Naive thymus-derived CD4-positive, alpha-beta T cell (primary cell): ENCODE measurements at regions not wholly inside any gene's neighbourhood (a gene's known extent, or its start where the extent isn't known, plus 50 kb on each side); places are given as distances from the start of the nearest gene placed in this dataset.
"Not testable (repeated sequence)": the region's sequence is repeated elsewhere in the genome, so short reads cannot be mapped to it uniquely, and the experiment has no call there.

ENCODE experiments used
- ATAC-seq: fragments of 150-1000 bp; cut with Tn5 transposase; 2 replicates; pipeline ENCODE4 v1.10.0; 2021; ENCODE audit warnings: mild to moderate bottlenecking, moderate library complexity
- CTCF ChIA-PET: fragments of 350-600 bp; sonication (Branson Sonifier 250); formaldehyde crosslinking; loops from one replicate; lab custom pipeline; 2021; ENCODE audit warnings: antibody characterized with exemption; lab: Charles Lee
- POLR2A ChIA-PET: fragments of 350-600 bp; sonication (Branson Sonifier 250); formaldehyde crosslinking; loops from one replicate; lab custom pipeline; 2021; ENCODE audit warnings: antibody characterized with exemption, inconsistent platforms; lab: Charles Lee
- DNase-seq, 9 donors: peaks; one replicate each; pipeline versions ENCODE4 v3.0.0 to v3.0.0-alpha.2; 2020 to 2022; ENCODE audit warnings: mixed read lengths in 1 of 9
- H3K27ac ChIP-seq: one replicate; pipeline ENCODE4 v1.7.0; 2013; ENCODE audit warnings: mild to moderate bottlenecking, low read depth, low read length, moderate library complexity
- H3K27me3 ChIP-seq, 2 donors: one replicate each; pipeline ENCODE4 v1.7.0; 2013; ENCODE audit warnings: low read length in 2 of 2, mild to moderate bottlenecking in 2 of 2, moderate library complexity in 2 of 2; ENCODE audit not compliant: control insufficient read depth in 2 of 2, insufficient read depth in 2 of 2
- H3K36me3 ChIP-seq, 3 experiments: 1 replicate in 2 of 3; 2 replicates in 1 of 3; pipeline ENCODE4 v1.7.0; 2013; ENCODE audit warnings: low read length in 3 of 3, mild to moderate bottlenecking in 3 of 3, moderate library complexity in 1 of 3; ENCODE audit not compliant: insufficient read depth in 3 of 3, control insufficient read depth in 2 of 3
- H3K4me1 ChIP-seq, 2 donors: one replicate each; pipeline ENCODE4 v1.7.0; 2013; ENCODE audit warnings: low read length in 2 of 2, mild to moderate bottlenecking in 2 of 2, moderate library complexity in 1 of 2; ENCODE audit not compliant: control insufficient read depth in 2 of 2, insufficient read depth in 2 of 2
- H3K4me3 ChIP-seq: 2 replicates; pipeline ENCODE4 v1.7.0; 2013; ENCODE audit warnings: mild to moderate bottlenecking, low read length
- H3K9me3 ChIP-seq, 3 experiments: 1 replicate in 2 of 3; 2 replicates in 1 of 3; pipeline ENCODE4 v1.7.0; 2013; ENCODE audit warnings: low read length in 3 of 3; ENCODE audit not compliant: control insufficient read depth in 2 of 3
- H3K27ac Mint-ChIP-seq, 9 donors: one replicate each; pipeline ENCODE4 v1.8.0; 2020 to 2022; ENCODE audit warnings: mixed read lengths in 9 of 9, mild to moderate bottlenecking in 8 of 9, moderate library complexity in 5 of 9, inconsistent platforms in 2 of 9
- H3K27me3 Mint-ChIP-seq, 5 donors: one replicate each; pipeline ENCODE4 v1.8.0; 2021 to 2022; ENCODE audit warnings: mixed read lengths in 5 of 5, mild to moderate bottlenecking in 1 of 5
- H3K36me3 Mint-ChIP-seq, 5 donors: one replicate each; pipeline ENCODE4 v1.8.0; 2020 to 2022; ENCODE audit warnings: mixed read lengths in 5 of 5, mild to moderate bottlenecking in 3 of 5, inconsistent platforms in 1 of 5
- H3K4me1 Mint-ChIP-seq, 7 donors: one replicate each; pipeline ENCODE4 v1.8.0; 2020 to 2022; ENCODE audit warnings: mixed read lengths in 7 of 7, mild to moderate bottlenecking in 3 of 7, inconsistent platforms in 1 of 7
- H3K4me3 Mint-ChIP-seq, 10 donors: one replicate each; pipeline ENCODE4 v1.8.0; 2020 to 2022; ENCODE audit warnings: mild to moderate bottlenecking in 10 of 10, mixed read lengths in 10 of 10, moderate library complexity in 6 of 10, inconsistent platforms in 2 of 10
- H3K9me3 Mint-ChIP-seq, 11 donors: one replicate each; pipeline ENCODE4 v1.8.0; 2020 to 2022; ENCODE audit warnings: mixed read lengths in 11 of 11, mild to moderate bottlenecking in 4 of 11, inconsistent platforms in 1 of 11, moderate library complexity in 1 of 11
- intact Hi-C, 2 donors: fragments of 100-400 bp; cut with micrococcal nuclease; formaldehyde crosslinking; loops; one replicate each; pipeline ENCODE4 v1.15.1; 2023

DNA sequence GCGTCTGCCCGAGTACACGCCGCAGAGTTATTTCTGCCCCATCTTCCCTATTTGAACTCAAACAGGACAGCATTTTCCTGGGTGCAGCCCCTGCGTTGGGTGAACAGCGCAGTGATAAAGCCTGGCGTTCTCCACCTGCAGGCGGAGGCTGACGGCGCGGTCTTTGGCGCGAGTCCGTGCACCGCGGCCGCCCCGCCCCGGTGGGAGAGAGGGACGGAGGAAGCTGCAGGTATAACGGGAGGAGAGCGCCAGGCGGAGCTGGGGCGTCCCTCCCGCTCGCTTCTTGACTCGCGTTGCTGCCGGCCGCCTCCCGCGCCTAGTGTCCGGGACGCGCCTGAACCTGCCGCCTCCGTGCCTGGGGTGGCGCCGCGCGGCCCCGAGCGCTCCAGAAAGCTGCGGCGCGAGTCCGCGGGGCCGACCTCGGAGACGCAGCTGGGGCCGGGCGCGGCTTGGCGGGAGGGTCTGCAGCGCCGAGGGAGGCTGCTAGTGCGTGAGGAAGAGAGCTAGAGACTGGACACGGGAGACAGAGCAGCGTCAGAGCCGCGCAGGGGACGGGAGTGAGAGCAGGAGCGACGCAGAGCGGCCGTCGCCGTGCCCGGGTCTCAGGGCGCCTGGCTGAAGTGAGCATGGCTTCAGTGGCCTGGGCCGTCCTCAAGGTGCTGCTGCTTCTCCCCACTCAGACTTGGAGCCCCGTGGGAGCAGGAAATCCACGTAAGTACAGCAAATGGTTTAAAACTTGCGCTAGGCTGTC, 140.7 kb downstream of the SPATA31A7 start:
- H3K36me3 Mint-ChIP-seq, H3K4me3 ChIP-seq, H3K9me3 Mint-ChIP-seq, intact Hi-C loops, DNase-seq, H3K27me3 ChIP-seq, H3K27ac Mint-ChIP-seq, ATAC-seq, H3K9me3 ChIP-seq, H3K36me3 ChIP-seq, CTCF ChIA-PET, H3K27ac ChIP-seq, POLR2A ChIA-PET, H3K27me3 Mint-ChIP-seq, H3K4me1 Mint-ChIP-seq, H3K4me1 ChIP-seq: not testable (repeated sequence)
- peak overlapping the region in 1 of 10 donors; percentile 13 for H3K4me3 Mint-ChIP-seq

DNA sequence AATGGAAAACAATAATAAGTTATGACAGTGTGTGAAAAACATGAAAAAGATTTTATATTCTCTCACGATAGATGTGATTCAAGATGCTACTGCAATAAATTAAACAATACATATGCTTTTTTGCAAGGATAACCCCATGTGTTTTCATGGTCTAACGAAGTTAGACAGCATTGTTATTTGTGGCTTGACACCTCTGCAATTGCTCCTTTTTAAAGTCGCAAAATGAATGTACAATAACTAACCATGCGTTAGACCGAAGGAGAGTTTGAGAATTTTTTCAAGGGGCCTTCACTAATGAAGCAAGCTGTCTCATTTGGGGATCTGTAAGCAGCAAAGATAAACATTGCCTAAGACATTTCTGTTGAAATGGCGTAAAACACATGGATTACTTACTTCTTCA, 167.1 kb downstream of the SPATA31A7 start:
- not testable (repeated sequence) for H3K4me3 Mint-ChIP-seq, H3K27ac Mint-ChIP-seq

GRCh38 chr9:61374390-61374789, 184.6 kb downstream of the SPATA31A7 start:
- POLR2A ChIA-PET, H3K36me3 Mint-ChIP-seq, CTCF ChIA-PET, H3K27ac ChIP-seq, H3K9me3 ChIP-seq, H3K9me3 Mint-ChIP-seq, H3K36me3 ChIP-seq, H3K4me3 ChIP-seq, H3K4me3 Mint-ChIP-seq, intact Hi-C loops, H3K4me1 ChIP-seq, H3K27ac Mint-ChIP-seq, DNase-seq, ATAC-seq, H3K27me3 Mint-ChIP-seq, H3K4me1 Mint-ChIP-seq, H3K27me3 ChIP-seq: not testable (repeated sequence)

More for the DNA sequence above, 167.1 kb downstream of the SPATA31A7 start:
- H3K9me3 Mint-ChIP-seq, H3K4me3 ChIP-seq, H3K4me1 ChIP-seq, H3K9me3 ChIP-seq, POLR2A ChIA-PET, H3K36me3 Mint-ChIP-seq, CTCF ChIA-PET, H3K36me3 ChIP-seq, DNase-seq, H3K27ac ChIP-seq, intact Hi-C loops, H3K27me3 ChIP-seq, H3K27me3 Mint-ChIP-seq, H3K4me1 Mint-ChIP-seq, ATAC-seq: not testable (repeated sequence)

DNA sequence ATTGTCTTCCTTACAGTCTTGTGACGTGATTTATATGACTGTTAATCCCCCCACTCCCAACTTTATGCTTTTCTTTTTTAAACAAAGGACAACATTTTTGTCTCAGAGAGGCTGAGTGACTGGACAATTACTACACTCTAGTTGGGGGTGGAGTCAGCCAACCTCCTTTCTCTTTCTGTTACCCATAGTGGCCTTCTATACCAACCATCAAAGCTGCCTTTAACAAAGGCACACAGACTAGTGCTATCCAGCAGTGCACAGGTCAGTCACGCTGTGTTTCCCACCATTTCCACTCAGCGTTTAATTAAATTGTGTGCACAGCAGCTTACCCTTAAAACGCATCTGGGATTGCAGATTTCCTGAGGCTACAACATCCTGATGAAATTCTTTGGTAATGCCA, 186.3 kb downstream of the SPATA31A7 start:
- H3K36me3 ChIP-seq, ATAC-seq, intact Hi-C loops, H3K27ac ChIP-seq, H3K9me3 ChIP-seq, POLR2A ChIA-PET, H3K4me3 Mint-ChIP-seq, H3K4me1 ChIP-seq, H3K4me1 Mint-ChIP-seq, H3K9me3 Mint-ChIP-seq, H3K27me3 ChIP-seq, H3K36me3 Mint-ChIP-seq, H3K27ac Mint-ChIP-seq, CTCF ChIA-PET, H3K27me3 Mint-ChIP-seq, DNase-seq, H3K4me3 ChIP-seq: not testable (repeated sequence)

DNA sequence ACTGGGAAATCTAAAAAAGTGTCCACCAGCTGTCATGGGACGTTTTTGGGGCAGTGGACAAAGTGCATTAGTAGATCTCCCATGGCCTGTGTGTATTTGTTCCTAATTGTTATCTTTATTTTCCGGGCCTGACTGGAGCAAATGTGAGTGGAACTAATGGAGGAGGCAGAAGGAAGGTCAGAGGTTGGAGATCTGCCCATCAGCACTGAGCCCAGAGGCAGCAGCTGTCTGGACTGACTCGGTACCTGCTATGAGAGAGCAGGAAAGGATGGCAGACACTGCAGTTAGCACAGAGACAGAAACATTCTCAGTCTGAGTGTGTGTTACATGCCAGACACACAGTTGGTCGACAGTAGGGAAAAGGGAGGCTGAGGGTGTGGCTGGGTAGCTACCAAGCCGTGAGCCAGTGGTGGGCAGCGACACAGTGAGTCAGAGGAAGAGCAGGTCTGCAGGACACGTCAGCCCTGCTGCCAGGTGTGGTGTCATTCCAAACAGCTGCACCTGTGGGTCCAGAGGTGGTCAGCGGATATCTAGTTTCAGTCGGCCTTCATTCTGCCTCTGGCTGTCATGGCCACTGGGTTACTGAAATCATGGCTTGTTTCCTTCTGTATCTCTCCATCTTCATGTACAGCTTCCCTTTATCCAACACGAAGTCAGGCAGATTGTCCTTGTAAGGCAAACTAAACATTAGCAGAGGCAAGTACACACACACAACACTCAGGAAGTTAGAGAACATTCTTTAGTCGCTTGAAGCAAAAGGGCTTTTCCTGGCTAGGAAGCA, 196.4 kb downstream of the SPATA31A7 start:
- H3K27me3 Mint-ChIP-seq, H3K36me3 Mint-ChIP-seq, DNase-seq, H3K4me1 Mint-ChIP-seq, H3K36me3 ChIP-seq, POLR2A ChIA-PET, H3K4me1 ChIP-seq, H3K9me3 ChIP-seq, H3K27me3 ChIP-seq, H3K27ac Mint-ChIP-seq, H3K27ac ChIP-seq, H3K9me3 Mint-ChIP-seq, ATAC-seq, CTCF ChIA-PET, intact Hi-C loops, H3K4me3 Mint-ChIP-seq, H3K4me3 ChIP-seq: not testable (repeated sequence)

DNA sequence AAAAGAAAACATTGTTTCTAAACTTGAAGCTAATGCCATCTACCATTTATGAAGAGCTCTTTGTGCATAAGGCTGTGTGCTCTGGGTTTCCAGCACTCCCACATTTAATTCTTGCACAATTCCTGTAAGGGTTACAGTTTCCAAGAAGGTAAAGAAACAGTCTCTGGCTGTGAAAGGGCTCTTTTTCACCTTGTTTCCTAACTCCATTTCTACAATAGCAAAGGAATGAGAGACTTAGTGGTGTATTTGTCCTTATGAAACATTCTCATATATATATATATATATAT, 196.9 kb downstream of the SPATA31A7 start:
- H3K27ac Mint-ChIP-seq, H3K4me3 Mint-ChIP-seq, POLR2A ChIA-PET, CTCF ChIA-PET, H3K27ac ChIP-seq, H3K4me3 ChIP-seq, H3K9me3 ChIP-seq, DNase-seq, H3K27me3 Mint-ChIP-seq, H3K27me3 ChIP-seq, H3K4me1 ChIP-seq, H3K4me1 Mint-ChIP-seq, ATAC-seq, intact Hi-C loops, H3K9me3 Mint-ChIP-seq, H3K36me3 Mint-ChIP-seq, H3K36me3 ChIP-seq: not testable (repeated sequence)

GRCh38 chr9:61402692-61403091, 212.9 kb downstream of the SPATA31A7 start:
- H3K4me3 ChIP-seq, H3K4me1 Mint-ChIP-seq: not testable (repeated sequence)

More at GRCh38 chr9:61402692-61403091, 212.9 kb downstream of the SPATA31A7 start:
- H3K4me3 Mint-ChIP-seq, H3K9me3 Mint-ChIP-seq, ATAC-seq, CTCF ChIA-PET, DNase-seq, H3K9me3 ChIP-seq, H3K36me3 Mint-ChIP-seq, H3K27me3 ChIP-seq, H3K36me3 ChIP-seq, H3K27me3 Mint-ChIP-seq, intact Hi-C loops, H3K27ac ChIP-seq, H3K27ac Mint-ChIP-seq, H3K4me1 ChIP-seq, POLR2A ChIA-PET: not testable (repeated sequence)
